Activated T-helper 1 cell treated with anti-CD3 and anti-CD28 coated beads, Interleukin-2, amount 50 U/mL, for 16 hours (primary cell): ENCODE measurements at regions not wholly inside any gene's neighbourhood (a gene's known extent, or its start where the extent isn't known, plus 50 kb on each side); places are given as distances from the start of the nearest gene placed in this dataset.
"Not testable (repeated sequence)": the region's sequence is repeated elsewhere in the genome, so short reads cannot be mapped to it uniquely, and the experiment has no call there.

Experiments
- DNase-seq, 2 donors: peaks; one replicate each; pipeline ENCODE4 v3.0.0-alpha.2; 2020; ENCODE audit warnings: low read depth in 1 of 2, low spot score in 1 of 2

DNA sequence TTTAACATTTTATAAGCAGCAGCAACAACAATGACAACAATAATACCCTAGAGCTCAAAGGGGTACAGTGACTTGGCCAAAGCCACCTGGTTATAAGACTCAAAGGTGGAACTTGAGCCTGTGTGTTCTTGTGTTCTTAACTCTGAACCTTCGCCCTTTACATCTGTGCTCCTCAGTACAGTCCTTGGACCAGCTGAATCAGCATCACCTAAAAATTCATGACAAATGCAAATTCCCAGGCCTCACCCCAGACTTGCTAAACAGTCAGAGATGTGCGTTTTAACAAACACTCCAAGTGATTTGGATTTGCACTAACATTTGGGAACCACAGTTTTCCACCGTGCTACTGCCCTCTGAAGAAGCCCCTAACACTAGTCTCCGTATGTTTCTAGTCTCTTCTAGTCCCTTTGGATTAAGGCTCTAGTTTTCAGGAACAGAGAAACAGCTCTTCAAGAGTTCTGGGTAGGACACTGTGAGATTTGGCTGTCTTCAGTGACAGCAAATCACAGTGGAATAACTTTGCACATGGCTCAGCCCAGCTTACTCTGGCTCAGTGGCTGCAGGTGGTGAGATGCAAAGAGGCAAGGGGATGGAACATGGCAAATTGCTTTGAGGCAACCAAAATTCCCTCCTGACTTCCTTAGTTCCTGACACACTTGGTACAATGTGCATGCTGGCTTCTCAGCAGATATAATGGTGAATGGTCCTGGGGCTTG, 151.0 kb upstream of the CDH11 start:
- no peak for DNase-seq

DNA sequence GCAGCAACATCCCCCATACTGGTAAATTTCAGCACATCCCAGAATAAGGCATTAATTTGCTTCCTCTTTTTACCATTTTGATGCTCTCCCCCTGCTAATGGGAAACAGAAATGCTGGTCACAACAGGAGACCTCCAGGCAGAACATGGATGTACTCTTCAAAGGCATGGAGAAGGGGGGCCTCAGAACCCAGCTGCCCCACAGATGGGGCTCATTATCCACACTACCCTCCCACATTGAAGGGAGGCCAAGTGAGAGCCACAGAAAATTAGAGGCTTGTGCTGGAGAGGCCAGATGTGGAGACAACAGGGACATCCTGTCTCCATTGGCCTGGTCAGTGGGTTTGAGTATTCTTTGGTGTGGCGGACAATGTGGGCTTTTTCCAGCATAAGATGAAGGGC, 150.1 kb upstream of the CDH11 start:
- no peak for DNase-seq

DNA sequence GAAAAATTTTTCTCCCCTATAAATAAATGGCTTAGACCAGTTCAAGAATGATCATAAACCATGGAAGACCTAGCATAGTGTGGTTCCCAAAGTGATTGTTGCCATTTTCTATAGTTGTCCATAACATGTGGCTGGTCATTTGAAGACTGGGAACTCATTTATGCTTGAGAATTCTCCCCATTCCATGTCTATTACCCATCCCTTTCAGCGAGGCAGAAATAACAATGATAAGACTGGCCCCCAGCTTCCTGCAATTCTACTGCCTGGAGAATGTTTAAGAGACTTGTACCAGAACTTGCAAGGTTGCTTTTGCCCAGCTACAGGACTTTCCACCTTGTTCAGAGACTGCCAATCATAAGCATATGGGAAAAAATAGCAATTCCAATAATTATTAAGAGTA, 146.5 kb upstream of the CDH11 start:
- DNase-seq = no peak

DNA sequence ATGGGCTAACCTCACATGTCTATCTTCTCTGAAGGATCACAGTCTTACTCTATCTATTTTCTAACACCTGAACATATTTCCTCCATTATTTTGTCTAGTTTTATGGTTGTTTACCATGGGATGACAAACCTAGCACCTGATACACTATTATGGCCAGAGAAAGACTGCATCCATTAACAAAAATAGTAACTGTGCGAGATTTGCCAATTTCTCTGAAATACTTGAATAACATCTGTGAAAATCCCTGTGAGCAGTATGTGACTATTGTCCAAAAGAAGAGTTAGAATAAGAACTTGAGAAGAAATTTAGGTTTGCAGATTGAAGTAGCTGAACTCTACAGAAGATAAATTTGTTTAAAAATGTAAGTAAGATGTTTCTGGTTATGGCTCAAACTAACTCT, 142.0 kb upstream of the CDH11 start:
- no peak for DNase-seq

DNA sequence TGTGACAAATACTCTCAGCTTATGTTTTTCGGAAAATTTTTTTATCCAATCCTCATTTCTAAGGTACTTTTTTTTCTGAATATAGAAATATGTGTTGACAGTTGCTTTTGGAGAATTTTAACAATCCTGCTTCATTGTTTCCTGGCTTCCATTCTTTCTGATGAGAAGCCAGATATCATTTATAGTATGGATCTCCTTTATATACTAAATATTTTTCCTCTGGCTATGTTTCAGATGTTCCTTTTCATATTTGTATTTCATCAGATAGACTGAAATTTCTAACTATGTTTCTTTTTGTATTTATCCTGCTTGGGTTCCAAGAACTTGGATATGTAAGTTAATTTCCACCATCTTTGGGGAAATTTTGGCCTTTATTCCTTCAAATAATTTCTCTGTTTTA, 138.9 kb upstream of the CDH11 start:
- no peak for DNase-seq

DNA sequence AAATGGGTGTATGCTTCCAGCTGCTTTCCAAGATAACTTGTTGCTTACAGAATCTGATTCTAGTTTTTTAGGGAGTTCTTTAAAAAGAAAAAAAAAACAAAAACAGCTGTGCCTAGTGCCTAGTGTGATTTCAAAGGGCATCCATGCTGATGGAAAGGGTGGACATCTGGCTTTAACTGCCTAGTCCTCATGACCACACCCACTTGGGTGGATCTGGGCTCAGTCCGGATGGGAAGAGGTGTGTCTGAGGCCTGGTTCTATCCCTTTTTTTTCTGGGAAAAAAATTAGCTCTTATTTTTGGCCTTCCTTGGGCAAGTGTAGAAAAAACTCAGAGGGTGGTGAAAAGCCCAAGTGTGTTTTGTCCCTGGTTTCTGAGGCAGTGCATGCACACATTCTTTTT, 132.3 kb upstream of the CDH11 start:
- DNase-seq = no peak

DNA sequence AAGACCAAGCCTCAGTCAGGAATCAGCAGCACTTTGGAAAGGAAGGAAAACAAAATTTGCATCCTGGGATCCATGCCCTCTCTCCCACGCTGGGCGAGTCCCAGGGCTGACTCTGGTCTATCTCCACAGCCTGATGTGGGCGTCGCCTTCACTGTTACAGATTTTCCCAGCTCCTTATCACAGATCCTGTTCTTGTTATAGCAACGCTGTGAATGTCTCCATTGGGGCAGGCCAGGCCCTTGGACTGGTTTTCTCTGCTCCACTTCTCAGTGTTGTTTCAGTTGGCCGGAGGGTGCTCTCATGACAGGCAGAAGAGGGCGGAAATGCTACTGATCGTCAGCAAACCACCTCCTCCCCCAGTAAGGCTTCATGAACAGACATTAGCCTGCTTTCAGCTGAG, 127.9 kb upstream of the CDH11 start:
- no peak for DNase-seq

DNA sequence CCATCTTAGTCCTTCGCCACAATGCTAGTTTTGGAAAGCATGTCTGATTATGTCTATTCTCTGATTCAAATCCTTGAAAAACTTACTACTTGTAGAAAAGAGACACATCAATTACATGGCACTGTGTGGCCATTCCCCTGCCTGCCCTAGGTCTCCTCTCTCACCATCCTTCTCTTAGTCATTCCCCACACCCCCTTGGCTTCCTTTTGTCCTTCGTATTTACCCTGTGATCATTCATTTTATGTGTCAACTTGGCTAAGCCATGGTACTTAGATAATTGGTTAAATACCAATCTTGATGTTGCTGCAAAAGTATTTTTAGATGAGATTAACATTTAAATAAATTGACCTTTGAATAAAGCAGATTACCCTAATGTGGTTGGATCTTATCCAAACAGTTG, 122.9 kb upstream of the CDH11 start:
- DNase-seq = no peak

DNA sequence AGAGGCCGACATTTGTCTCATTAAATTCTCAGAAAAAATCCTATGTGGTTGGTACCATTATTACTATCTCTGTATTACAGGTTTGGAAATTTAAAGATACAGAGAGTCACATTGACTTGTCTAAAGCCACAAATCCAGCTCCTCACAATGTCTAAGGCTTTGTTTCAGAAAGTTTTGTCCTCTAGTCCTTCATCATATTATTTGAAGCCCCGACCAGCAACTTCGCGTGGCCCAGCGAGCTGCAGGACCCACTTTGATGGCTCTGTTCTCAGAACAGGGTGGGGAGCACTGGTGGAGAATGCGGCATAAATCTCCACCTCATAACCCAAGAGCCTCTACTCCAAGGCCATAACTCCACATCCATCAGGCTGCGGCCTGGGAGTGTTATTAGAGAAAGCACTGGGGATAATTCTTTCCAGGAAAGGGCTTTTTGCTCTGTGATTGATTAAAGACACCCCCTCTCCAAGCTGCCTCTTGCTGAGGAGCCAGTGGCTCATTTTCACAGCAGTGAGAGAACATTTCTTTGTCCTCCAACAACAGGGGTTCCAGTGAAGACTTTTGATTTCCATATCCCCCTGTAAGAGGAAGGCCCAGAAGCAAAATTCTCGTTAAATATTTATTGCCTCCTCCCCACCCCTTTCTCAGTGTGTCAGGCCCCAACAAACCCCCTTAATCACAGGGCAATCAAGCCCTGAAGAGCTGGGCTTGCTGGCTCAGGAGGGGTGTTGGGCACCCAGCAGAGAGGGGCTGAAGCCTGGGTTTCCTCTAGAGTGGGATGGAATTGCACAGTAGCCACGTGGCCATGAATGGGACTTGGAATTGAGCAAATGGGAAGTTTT, 113.7 kb upstream of the CDH11 start:
- no peak for DNase-seq

DNA sequence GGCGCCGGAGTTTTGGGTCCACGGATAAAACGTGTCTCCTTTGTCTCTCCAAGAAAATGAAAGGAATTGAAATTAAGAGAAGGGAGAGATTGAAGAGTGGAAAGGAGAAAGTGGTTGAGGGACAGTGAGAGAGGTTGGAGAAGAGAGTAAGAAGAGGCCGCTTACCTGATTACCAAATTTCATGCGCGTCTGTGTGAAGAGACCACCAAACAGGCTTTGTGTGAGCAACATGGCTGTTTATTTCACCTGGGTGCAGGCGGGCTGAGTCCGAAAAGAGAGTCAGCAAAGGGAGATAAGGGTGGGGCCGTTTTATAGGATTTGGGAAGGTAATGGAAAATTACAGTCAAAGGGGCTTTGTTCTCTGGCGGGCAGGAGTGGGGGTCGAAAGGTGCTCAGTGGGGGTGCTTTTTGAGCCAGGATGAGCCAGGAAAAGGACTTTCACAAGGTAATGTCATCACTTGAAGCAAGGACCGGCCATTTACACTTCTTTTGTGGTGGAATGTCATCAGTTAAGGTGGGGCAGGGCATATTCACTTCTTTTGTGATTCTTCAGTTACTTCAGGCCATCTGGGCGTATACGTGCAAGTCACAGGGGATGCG, 113.0 kb upstream of the CDH11 start:
- not testable (repeated sequence) for DNase-seq

DNA sequence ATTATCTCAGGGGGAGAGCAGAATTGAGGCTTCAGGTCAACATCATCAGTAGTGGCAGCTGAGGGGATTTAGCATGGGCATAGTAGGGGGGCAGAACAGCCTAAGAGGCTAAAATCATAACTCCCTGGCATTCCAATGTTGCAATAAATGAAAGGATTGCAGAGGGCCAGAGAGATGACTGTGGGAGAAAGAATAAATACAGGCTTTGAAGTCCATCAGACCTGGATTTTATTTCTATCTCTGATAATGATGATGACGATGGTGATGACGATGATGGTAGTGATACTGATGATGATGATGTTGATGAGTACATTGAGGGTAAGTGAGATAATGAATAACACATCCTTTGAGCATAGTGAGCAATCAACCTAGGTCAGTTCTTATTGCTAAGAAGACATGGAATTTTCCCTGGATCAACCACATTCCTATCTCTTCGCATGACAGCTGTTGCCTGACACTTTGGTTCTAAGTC, 107.4 kb upstream of the CDH11 start:
- no peak for DNase-seq

DNA sequence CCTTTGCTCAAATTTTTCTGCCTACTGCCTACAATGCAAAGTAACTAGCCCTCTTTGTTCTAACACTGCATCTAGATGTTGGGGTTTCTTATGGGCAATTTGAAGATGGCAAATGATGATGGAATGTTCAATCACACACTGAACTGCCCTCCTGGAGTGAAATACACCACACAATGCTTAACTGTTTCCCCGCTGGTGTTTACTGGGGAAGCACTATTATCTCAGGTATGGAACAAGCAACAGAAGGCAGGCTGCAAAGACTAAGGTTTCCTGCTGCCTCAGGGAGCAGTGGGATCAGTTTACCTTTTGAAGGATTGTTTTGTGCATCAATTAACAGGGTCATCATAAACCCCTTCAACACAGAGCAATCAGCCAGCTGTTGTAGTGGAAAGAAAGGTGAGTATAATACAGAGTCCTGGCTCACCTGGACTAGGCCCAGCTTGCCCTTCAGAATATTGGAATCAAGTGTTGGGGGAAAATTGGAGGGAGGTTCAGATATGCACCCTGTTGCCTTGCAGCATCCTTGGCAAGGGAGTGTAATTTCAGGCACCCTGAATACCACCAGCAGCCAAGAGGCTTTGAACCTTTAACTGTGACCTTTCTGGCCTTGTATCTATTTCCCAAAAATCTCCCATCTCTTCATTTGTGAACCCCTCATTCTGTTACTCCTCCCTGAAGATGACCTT, 105.4 kb upstream of the CDH11 start:
- no peak for DNase-seq

DNA sequence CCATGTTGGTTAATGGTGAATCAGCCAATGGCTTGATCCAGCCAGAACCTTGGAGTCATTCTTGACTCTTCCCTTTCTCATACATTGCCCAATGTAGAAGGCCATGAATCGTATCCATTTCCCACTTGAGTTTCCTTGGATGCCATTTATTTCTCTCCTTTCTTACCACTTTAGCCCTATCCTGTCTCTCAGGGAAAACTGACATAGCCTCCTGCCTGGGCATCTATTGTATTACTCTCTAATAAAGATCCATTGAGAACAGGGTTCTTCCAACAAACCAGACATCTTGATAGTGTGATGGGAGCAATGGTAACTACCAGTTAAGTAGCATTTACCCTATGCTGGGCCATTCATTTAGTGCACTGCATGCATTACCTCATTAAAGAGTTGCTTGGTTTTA, 104.2 kb upstream of the CDH11 start:
- DNase-seq = no peak

DNA sequence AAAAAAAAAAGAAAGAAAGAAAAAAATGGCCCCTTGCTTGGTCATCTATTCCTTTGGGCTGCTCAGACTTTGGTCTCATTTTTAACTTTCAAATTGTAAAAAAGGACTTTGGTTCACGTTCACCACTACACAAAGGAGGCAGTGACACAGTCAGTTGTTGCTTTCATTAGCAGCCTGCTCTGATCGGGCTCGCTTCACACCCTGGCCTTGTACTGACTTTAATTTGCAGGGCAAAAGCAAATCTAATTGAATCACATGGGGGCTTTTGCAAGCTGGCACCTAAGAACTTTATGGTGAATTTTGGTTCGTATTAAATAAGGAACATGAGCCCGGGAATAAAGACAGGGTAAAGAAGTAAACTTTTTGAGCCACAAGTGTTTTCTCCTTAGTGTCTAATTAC, 103.6 kb upstream of the CDH11 start:
- DNase-seq = no peak

DNA sequence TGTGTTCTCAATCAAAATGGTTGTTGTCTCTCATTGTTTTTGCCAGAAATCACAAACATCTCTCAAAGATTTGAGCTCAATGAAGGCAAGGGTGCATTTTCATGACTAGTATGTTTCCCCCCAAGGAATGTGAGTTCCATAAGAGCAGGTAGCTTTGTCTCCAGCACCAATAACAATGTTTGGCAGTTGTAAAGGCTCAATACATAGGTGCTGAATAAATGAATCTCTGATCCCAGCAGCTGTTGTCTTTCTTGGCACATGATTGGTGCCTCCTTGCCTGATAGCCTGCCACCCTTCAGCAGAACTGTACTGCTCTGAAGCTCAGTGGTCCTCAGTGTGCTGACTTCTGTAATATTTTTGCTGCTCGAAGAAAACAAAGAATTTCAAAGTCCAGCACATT, 103.1 kb upstream of the CDH11 start:
- DNase-seq = no peak

DNA sequence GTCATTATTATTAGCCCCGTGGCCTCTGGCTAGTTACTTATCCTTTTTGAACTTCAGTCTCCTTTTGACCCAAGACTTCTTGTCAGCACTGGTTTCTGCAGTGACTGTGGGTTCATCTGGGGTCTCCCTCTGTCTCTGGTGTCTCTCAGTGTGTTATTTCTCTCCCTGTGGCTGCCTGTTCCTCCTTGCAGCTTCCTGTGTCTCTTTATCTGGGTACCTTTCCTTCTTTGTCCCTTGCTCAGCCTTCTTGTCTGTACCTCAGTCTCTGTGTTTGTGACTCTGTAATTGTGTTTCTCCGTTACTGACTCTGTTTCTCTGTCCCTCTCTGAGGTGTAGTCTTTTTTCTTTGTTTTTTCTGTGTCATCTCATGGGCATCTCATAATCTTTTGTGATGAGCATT, 102.6 kb upstream of the CDH11 start:
- no peak for DNase-seq

DNA sequence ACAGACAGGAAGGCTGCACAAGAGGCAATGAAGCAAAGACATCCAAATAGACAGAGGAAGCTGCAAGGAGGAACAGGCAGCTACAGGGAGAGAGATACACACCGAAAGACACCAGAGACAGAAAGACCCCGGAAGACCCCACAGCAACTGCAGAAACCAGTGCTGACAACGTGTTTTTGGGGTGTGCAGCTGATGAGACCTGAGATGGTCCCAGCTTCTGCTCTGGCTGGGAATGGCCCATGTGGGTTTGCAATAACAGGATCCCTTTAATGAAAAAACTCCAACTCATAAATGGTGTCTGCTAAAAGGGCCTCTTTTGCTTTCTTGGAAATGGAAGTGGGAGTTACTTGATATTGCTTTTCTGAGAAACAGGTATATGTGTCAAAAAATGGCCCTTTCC, 101.5 kb upstream of the CDH11 start:
- DNase-seq = no peak

DNA sequence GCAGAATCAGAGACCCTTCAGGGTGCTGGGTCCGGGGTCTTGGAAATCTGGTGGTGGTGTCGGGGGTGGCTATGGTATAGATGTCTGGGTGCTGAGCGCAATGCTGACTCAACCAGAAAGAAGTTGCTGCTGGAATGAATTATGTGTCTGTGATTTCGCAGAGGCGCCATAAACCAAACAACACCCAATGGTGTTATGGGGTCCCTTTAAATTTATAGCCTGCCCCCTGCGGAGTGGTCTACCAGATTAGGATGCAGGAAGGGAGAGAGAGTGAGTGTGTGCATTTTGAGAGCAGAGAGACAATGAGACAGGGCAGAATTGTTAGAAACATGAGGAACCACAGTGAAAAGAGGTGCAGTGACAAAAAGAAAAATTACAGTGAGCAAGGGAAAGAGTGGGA, 100.7 kb upstream of the CDH11 start:
- no peak for DNase-seq

DNA sequence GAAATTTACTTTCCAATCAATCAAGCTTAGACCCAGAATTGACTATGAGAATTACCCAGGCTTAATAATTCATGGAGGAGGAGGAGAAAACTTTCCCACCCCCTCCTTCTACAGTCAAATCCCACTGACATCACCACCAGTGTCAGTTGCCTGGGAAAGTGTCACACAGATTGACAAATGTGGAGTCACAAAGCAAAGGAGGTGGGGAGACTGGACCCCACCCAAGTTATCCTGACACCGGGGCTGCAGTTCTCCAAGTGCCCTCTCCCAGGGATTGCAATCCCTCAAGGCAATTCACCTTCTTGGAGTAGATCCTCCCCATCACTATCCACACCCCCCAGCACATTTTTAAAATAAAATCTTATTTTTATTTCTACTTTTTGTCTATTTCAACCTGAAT, 100.2 kb upstream of the CDH11 start:
- no peak for DNase-seq

DNA sequence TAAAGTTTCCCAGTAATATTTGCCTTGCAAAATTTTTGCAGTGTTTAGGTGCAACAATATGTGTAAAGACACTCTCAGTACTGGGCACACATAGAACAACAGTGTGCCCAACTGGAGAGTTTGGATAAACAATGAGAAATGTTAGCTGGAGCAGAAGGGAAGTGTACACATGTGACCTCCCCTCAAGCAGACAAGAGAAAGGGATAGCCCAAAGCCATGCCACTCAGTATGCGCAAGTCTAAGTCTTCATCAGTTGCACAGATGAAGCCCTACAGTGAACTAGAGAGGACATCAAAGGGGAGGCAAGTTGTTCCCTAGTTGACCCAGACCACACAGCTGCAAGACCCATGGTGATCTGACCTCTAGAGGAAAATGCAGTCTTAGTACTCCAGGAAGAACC, 97.9 kb upstream of the CDH11 start:
- no peak for DNase-seq

DNA sequence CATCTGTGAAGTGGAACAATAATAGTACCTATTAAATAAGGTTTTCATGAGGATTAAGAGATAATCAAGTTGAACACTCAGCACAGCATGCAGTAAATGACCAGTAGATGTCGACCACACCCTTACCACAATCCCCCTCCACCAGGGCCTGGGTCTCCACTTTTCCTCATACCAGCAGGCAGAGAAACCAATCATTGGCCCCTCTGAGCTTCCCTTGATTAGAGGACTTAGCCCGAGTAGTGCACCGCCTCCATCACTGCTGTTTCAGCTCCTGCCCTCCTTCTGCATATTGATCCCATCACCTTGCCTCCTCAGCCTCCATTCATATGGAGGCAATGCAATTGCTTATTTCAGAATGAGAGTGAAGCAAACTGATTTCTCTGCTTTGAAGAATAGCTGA, 96.5 kb upstream of the CDH11 start:
- no peak for DNase-seq
